DOHH2 (cell line): ENCODE measurements at regions not wholly inside any gene's neighbourhood (a gene's known extent, or its start where the extent isn't known, plus 50 kb on each side); places are given as distances from the start of the nearest gene placed in this dataset.

Experiments
- EZH2phosphoT487 ChIP-seq: fragments of 200-600 bp; sonication (generic); IDR thresholded peaks from 2 replicates; pipeline ENCODE4 v1.6.1; 2017; ENCODE audit warnings: borderline replicate concordance, mild to moderate bottlenecking, antibody characterized with exemption, low read length, moderate library complexity, mixed read lengths
- TF ChIP-seq, protein P1 (sequence below): fragments of 200-600 bp; sonication (generic); IDR thresholded peaks from one replicate; pipeline ENCODE4 v1.5.1; 2014; ENCODE audit warnings: antibody characterized with exemption, mild to moderate bottlenecking, low read depth, low read length; ENCODE audit not compliant: poor library complexity, severe bottlenecking

DNA sequence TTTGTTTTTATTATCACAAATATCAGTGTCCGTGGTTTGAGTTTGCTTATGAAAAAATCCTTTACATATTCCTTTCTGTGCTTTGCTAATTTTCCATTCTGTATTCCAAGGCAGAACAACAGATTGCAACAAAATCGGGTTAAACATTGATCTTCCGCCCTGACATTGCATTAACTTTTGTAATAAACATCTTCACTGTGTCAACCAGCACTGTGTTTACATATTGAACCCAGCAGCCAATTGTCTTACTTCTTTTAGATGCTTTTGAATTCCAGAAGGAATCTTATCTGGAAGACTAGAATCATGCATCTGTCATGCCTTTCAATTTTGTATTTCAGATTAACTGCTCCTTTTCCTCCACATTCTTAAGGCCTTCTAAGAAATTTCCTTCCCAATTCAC is 147.8 kb upstream of the CXXC4 start:
- TF ChIP-seq, protein P1, sequence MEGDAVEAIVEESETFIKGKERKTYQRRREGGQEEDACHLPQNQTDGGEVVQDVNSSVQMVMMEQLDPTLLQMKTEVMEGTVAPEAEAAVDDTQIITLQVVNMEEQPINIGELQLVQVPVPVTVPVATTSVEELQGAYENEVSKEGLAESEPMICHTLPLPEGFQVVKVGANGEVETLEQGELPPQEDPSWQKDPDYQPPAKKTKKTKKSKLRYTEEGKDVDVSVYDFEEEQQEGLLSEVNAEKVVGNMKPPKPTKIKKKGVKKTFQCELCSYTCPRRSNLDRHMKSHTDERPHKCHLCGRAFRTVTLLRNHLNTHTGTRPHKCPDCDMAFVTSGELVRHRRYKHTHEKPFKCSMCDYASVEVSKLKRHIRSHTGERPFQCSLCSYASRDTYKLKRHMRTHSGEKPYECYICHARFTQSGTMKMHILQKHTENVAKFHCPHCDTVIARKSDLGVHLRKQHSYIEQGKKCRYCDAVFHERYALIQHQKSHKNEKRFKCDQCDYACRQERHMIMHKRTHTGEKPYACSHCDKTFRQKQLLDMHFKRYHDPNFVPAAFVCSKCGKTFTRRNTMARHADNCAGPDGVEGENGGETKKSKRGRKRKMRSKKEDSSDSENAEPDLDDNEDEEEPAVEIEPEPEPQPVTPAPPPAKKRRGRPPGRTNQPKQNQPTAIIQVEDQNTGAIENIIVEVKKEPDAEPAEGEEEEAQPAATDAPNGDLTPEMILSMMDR = no peak
- no peak for TF ChIP-seq EZH2phosphoT487
